ENCODE measurements at regions not wholly inside any gene's neighbourhood (a gene's known extent, or its start where the extent isn't known, plus 50 kb on each side); places are given as distances from the start of the nearest gene placed in this dataset.

GRCh38 chr12:42774238-42774637 lies 184.7 kb upstream of the PRICKLE1 start:
- intact Hi-C loops (cut with DNase I): no loop called here
- H3K27me3 ChIP-seq (replicated peaks; ENCODE audit: insufficient read depth): no peaks in the 10 kb centered on the region
- H3K36me3 ChIP-seq: no peaks in the 10 kb centered on the region
- no peak overlapping the region for H3K4me3 ChIP-seq
- no peak for DNase-seq (ENCODE audit: low spot score)
- no peaks in the 10 kb centered on the region for H3K4me1 ChIP-seq (replicated peaks)
- no peaks in the 10 kb centered on the region for H3K9me3 ChIP-seq
- H3K27ac ChIP-seq: no peak overlapping the region
- TF ChIP-seq POLR2AphosphoS5 (IDR thresholded peaks at IDR 0.05) (no peak), POLR2A (IDR thresholded peaks at IDR 0.05) (no peak)
- TF ChIP-seq, protein P1, sequence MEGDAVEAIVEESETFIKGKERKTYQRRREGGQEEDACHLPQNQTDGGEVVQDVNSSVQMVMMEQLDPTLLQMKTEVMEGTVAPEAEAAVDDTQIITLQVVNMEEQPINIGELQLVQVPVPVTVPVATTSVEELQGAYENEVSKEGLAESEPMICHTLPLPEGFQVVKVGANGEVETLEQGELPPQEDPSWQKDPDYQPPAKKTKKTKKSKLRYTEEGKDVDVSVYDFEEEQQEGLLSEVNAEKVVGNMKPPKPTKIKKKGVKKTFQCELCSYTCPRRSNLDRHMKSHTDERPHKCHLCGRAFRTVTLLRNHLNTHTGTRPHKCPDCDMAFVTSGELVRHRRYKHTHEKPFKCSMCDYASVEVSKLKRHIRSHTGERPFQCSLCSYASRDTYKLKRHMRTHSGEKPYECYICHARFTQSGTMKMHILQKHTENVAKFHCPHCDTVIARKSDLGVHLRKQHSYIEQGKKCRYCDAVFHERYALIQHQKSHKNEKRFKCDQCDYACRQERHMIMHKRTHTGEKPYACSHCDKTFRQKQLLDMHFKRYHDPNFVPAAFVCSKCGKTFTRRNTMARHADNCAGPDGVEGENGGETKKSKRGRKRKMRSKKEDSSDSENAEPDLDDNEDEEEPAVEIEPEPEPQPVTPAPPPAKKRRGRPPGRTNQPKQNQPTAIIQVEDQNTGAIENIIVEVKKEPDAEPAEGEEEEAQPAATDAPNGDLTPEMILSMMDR (IDR thresholded peaks at IDR 0.05): no peak
- 78% methylated on average over 3 of the region's 3 CpGs for WGBS

DNA sequence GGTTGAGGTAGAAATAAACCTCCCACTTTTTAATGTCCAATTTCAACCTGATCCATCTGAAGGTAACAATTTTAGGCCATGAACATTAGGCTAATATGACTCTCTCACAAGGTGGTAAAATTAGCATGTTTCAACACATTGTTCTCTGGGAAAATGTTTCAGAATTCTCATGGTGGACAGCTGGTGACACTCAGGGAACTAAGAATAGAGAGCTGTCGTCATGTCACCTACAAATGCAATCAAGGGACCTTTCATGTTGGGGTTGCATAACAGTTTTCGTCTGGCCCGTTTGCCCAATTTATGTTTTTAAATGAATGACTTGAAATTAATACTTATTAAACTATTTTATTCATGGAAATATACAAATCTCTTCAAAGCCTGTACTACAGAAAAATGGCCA lies 180.7 kb upstream of the PRICKLE1 start:
- Histone ChIP-seq H3K9me3 (no peaks in the 10 kb centered on the region), H3K4me3 (no peak overlapping the region), H3K36me3 (no peaks in the 10 kb centered on the region), H3K27me3 (replicated peaks; ENCODE audit: insufficient read depth) (no peaks in the 10 kb centered on the region), H3K4me1 (replicated peaks) (no peaks in the 10 kb centered on the region), H3K27ac (no peak overlapping the region)
- 91% methylated on average over 3 of the region's 3 CpGs for WGBS
- DNase-seq (ENCODE audit: low spot score): no peak
- no peak for TF ChIP-seq POLR2AphosphoS5 (IDR thresholded peaks at IDR 0.05)
- TF ChIP-seq, protein P1 (IDR thresholded peaks at IDR 0.05): no peak
- no peak for TF ChIP-seq POLR2A (IDR thresholded peaks at IDR 0.05)
- intact Hi-C loops (cut with DNase I): no loop called here

- Histone ChIP-seq H3K36me3 (no peaks in the 10 kb centered on the region), H3K27ac (no peak overlapping the region), H3K27me3 (replicated peaks; ENCODE audit: insufficient read depth) (no peaks in the 10 kb centered on the region), H3K4me1 (replicated peaks) (no peaks in the 10 kb centered on the region), H3K4me3 (no peak overlapping the region), H3K9me3 (no peaks in the 10 kb centered on the region)
- intact Hi-C loops (cut with DNase I): no loop called here
- 16% methylated on average over 1 of the region's 1 CpG for WGBS
- no peak for TF ChIP-seq POLR2A (IDR thresholded peaks at IDR 0.05)
- TF ChIP-seq, protein P1 (IDR thresholded peaks at IDR 0.05): no peak
- no peak for TF ChIP-seq POLR2AphosphoS5 (IDR thresholded peaks at IDR 0.05)
- no peak for DNase-seq (ENCODE audit: low spot score)
Observed at GRCh38 chr12:42769455-42769854, 179.9 kb upstream of the PRICKLE1 start.

DNA sequence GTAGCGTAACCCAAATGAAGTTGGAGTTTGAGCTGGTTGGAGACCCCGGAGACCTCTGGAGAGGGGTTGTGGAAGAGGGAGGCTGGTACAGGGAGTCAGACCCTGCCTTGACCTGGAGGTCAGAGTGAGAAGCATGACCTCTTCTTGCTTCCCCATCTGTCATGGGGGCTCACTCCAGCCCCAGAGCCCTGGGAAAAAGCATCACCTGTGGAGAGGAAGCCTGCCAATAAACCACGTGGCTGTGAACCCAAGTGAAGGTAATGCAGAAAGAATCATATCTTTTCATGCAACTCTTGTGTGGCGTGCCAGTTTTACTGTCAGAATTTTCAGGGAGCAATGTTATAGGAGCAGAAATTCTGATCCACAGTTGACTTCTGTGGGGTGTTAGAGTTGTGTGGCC lies 178.5 kb upstream of the PRICKLE1 start:
- no peaks in the 10 kb centered on the region for H3K9me3 ChIP-seq
- TF ChIP-seq, protein P1 (IDR thresholded peaks at IDR 0.05): no peak
- TF ChIP-seq POLR2A (IDR thresholded peaks at IDR 0.05): no peak
- no peak for TF ChIP-seq POLR2AphosphoS5 (IDR thresholded peaks at IDR 0.05)
- no peaks in the 10 kb centered on the region for H3K36me3 ChIP-seq
- intact Hi-C loops (cut with DNase I): no loop called here
- no peak overlapping the region for H3K27ac ChIP-seq
- DNase-seq (ENCODE audit: low spot score): no peak
- WGBS: 94% methylated on average over 4 of the region's 4 CpGs
- H3K27me3 ChIP-seq (replicated peaks; ENCODE audit: insufficient read depth): no peaks in the 10 kb centered on the region
- H3K4me3 ChIP-seq: no peak overlapping the region
- H3K4me1 ChIP-seq (replicated peaks): no peaks in the 10 kb centered on the region

DNA sequence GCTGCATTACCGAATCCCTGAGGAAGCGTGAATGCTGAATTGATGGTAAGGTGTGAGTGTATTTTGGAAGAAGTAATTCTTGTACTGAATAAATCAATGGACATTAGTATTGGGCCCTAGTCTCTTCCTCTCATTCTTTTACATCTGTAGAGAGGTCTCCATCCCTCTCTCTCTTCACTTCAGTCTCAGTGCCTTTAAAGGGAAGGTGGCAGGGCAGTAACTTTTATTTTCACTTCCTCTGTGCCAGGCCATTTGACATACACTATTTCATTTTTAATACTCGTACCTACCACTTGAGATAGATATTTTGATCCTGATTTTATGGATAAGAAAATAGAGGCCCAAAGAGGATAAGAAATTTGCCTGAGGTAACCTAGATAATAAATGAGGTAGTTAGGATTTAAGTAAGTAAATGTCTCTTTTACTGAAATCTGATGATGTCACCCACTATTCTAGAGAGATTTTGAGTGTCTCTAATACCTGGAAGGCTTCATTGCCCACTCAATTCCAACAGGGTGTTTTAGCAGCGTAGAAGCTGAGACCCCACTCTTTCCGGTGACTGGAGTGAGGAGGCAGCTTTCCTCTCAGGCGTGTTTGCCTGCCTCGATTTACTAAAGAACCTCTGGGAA lies 177.9 kb upstream of the PRICKLE1 start:
- TF ChIP-seq, protein P1 (IDR thresholded peaks at IDR 0.05): no peak
- no peak for TF ChIP-seq POLR2AphosphoS5 (IDR thresholded peaks at IDR 0.05)
- no peak for TF ChIP-seq POLR2A (IDR thresholded peaks at IDR 0.05)
- Histone ChIP-seq H3K4me3 (no peak overlapping the region), H3K9me3 (no peaks in the 10 kb centered on the region), H3K27me3 (replicated peaks; ENCODE audit: insufficient read depth) (no peaks in the 10 kb centered on the region), H3K4me1 (replicated peaks) (no peaks in the 10 kb centered on the region), H3K36me3 (no peaks in the 10 kb centered on the region), H3K27ac (no peak overlapping the region)
- no peak for DNase-seq (ENCODE audit: low spot score)
- intact Hi-C loops (cut with DNase I): no loop called here
- 90% methylated on average over 7 of the region's 7 CpGs for WGBS

Data from prostate gland (tissue), 2 donors.